ENCODE measurements at regions not wholly inside any gene's neighbourhood (a gene's known extent, or its start where the extent isn't known, plus 50 kb on each side); places are given as distances from the start of the nearest gene placed in this dataset.

- TF ChIP-seq REST (IDR thresholded peaks at IDR 0.05; ENCODE audit: unreplicated experiment) (no peak), POLR2AphosphoS5 (IDR thresholded peaks at IDR 0.05; ENCODE audit: low read depth) (no peak)
These were observed 280.2 kb upstream of the STT3B start (continued) for GRCh38 chr3:31252216-31253185.

- no peak overlapping the region for H3K4me2 ChIP-seq
- no peak for DNase-seq (ENCODE audit: low spot score)
- H3K79me2 ChIP-seq (replicated peaks; ENCODE audit: insufficient read depth) = no peaks in the 10 kb centered on the region
- peaks cover 3% of the 10 kb centered on the region for H3K27me3 Mint-ChIP-seq (ENCODE audit: insufficient read depth, low read depth, poor library complexity)
- peaks cover 13% of the 10 kb centered on the region for H3K9me2 ChIP-seq (ENCODE audit: insufficient read depth)
- ATAC-seq = no peak
- H4K20me1 ChIP-seq (replicated peaks; ENCODE audit: insufficient read depth) = no peaks in the 10 kb centered on the region
- H3K4me1 Mint-ChIP-seq = peaks cover 5% of the 10 kb centered on the region; the same call in 2 of the 3 replicates
- no peak for TF ChIP-seq REST (IDR thresholded peaks at IDR 0.05; ENCODE audit: unreplicated experiment)
- no peak for TF ChIP-seq EZH2 (IDR thresholded peaks at IDR 0.05; ENCODE audit: low read depth, unreplicated experiment)
- TF ChIP-seq NANOG (IDR thresholded peaks at IDR 0.05; ENCODE audit: borderline replicate concordance) = no peak
- H3K27ac ChIP-seq (ENCODE audit: low read depth) = no peak overlapping the region
- no peak overlapping the region for H3K4me3 ChIP-seq
- no peaks in the 10 kb centered on the region for H3K27me3 ChIP-seq (ENCODE audit: insufficient read depth)
- no peak overlapping the region for H2AFZ ChIP-seq
- H3K4me3 Mint-ChIP-seq = no peak overlapping the region
- no peaks in the 10 kb centered on the region for H3K4me1 ChIP-seq (ENCODE audit: insufficient read depth)
- no peak overlapping the region for H3K27ac Mint-ChIP-seq
- no peaks in the 10 kb centered on the region for H3K36me3 ChIP-seq (ENCODE audit: insufficient read depth)
- no peaks in the 10 kb centered on the region for H3K36me3 Mint-ChIP-seq (ENCODE audit: low read depth)
- no peaks in the 10 kb centered on the region for H3F3A ChIP-seq (replicated peaks; ENCODE audit: low read depth)
- H3K9me3 Mint-ChIP-seq = no peaks in the 10 kb centered on the region
These were observed 278.9 kb upstream of the STT3B start for GRCh38 chr3:31253782-31254181.
